HCT116 (cell line): ENCODE measurements at regions not wholly inside any gene's neighbourhood (a gene's known extent, or its start where the extent isn't known, plus 50 kb on each side); places are given as distances from the start of the nearest gene placed in this dataset.

Source experiments
- ATAC-seq: fragments of 200-7000 bp; cut with Tn5 transposase; 2 replicates; pipeline ENCODE4 v1.9.1; 2020; ENCODE audit warnings: mild to moderate bottlenecking, moderate library complexity
- BruUV-seq: library from RNA; stranded (reverse); fragments of 400-500 nt; replicated peaks from 2 replicates; lab custom pipeline; 2021; lab: Mats Ljungman, UMichigan
- CTCF ChIA-PET: fragments of 300-600 bp; sonication (Branson Sonifier 250); formaldehyde crosslinking; loops from one replicate; lab custom pipeline; 2021; ENCODE audit warnings: antibody characterized with exemption; lab: Charles Lee
- POLR2A ChIA-PET: fragments of 300-600, 350-600 bp; sonication (Branson Sonifier 250); formaldehyde crosslinking; loops from one replicate; lab custom pipeline; 2021; ENCODE audit warnings: antibody characterized with exemption; lab: Charles Lee
- RAD21 ChIA-PET, 2 experiments: fragments of 300-600 bp; sonication (Branson Sonifier 250); formaldehyde crosslinking; loops; one replicate each; lab custom pipeline; 2023; ENCODE audit warnings: low total read pairs in 2 of 2; ENCODE audit not compliant: uncharacterized antibody in 2 of 2, unreplicated experiment in 2 of 2, low non-redundant PET in 1 of 2; lab: Charles Lee
- DNase-seq: peaks from one replicate; pipeline ENCODE4 v3.0.0-alpha.2; 2010; ENCODE audit warnings: low read depth, low spot score
- H2AFZ ChIP-seq: fragments of 200-600 bp; shearing (Covaris generic), sonication (generic); 2 replicates; pipeline ENCODE4 v1.6.1; 2017; ENCODE audit warnings: low read depth, mixed run types, mixed read lengths, antibody characterized with exemption, low read length; ENCODE audit not compliant: poor library complexity, severe bottlenecking
- H3K27ac ChIP-seq: 2 replicates; pipeline ENCODE4 v1.5.1; 2012; ENCODE audit warnings: low read depth, low read length
- H3K27me3 ChIP-seq: fragments of 200-600 bp; sonication (generic); 2 replicates; pipeline ENCODE4 v1.6.1; 2016; ENCODE audit warnings: mixed run types, low read length, mixed read lengths; ENCODE audit not compliant: insufficient read depth
- H3K36me3 ChIP-seq, 2 experiments: fragments of 200-500 bp in 1 of 2; fragments of 200-600 bp in 1 of 2; sonication (Bioruptor generic) in 1 of 2; sonication (generic) in 1 of 2; 2 replicates each; pipeline versions ENCODE4 v1.5.1 to v1.6.1; 2014 to 2016; ENCODE audit warnings: low read length in 2 of 2, inconsistent platforms in 1 of 2, mixed read lengths in 1 of 2, mixed run types in 1 of 2; ENCODE audit not compliant: insufficient read depth in 2 of 2, control insufficient read depth in 1 of 2
- H3K4me1 ChIP-seq, 2 experiments: fragments of 200-600 bp in 1 of 2; sonication (generic) in 1 of 2; 2 replicates each; pipeline versions ENCODE4 v1.5.1 to v1.6.1; 2012 to 2017; ENCODE audit warnings: low read length in 2 of 2, inconsistent platforms in 1 of 2, mild to moderate bottlenecking in 1 of 2, mixed read lengths in 1 of 2, mixed run types in 1 of 2, moderate library complexity in 1 of 2; ENCODE audit not compliant: insufficient read depth in 2 of 2, control insufficient read depth in 1 of 2
- H3K4me2 ChIP-seq: fragments of 200-600 bp; sonication (generic); 2 replicates; pipeline ENCODE4 v1.6.1; 2017; ENCODE audit warnings: mixed run types, low read length, mixed read lengths
- H3K4me3 ChIP-seq, 2 experiments: fragments of 200-600 bp in 1 of 2; sonication (generic) in 1 of 2; replicated peaks in 1 of 2; 2 replicates each; pipeline ENCODE4 v1.5.1; 2011 to 2016; ENCODE audit warnings: low read length in 2 of 2, control low read depth in 1 of 2, low read depth in 1 of 2, mild to moderate bottlenecking in 1 of 2, mixed read lengths in 1 of 2, mixed run types in 1 of 2
- H3K79me2 ChIP-seq: fragments of 200-600 bp; sonication (generic); 2 replicates; pipeline ENCODE4 v1.6.1; 2017; ENCODE audit warnings: mild to moderate bottlenecking, mixed run types, low read length, moderate library complexity, mixed read lengths; ENCODE audit not compliant: insufficient read depth
- H3K9ac ChIP-seq: fragments of 200-600 bp; sonication (generic); 2 replicates; pipeline ENCODE4 v1.6.1; 2016; ENCODE audit warnings: low read length, mixed read lengths
- H3K9me2 ChIP-seq: fragments of 200-600 bp; sonication (generic), shearing (Covaris generic); 2 replicates; pipeline ENCODE4 v1.6.1; 2017; ENCODE audit warnings: mixed run types, mild to moderate bottlenecking, moderate library complexity; ENCODE audit not compliant: insufficient read depth
- H3K9me3 ChIP-seq, 2 experiments: fragments of 200-500 bp in 1 of 2; fragments of 200-600 bp in 1 of 2; sonication (Bioruptor generic) in 1 of 2; sonication (generic) in 1 of 2; 2 replicates each; pipeline ENCODE4 v1.6.1; 2014 to 2017; ENCODE audit warnings: low read length in 2 of 2, mixed read lengths in 2 of 2, inconsistent platforms in 1 of 2, low read depth in 1 of 2, mild to moderate bottlenecking in 1 of 2, mixed run types in 1 of 2, moderate library complexity in 1 of 2; ENCODE audit not compliant: control insufficient read depth in 1 of 2, insufficient read depth in 1 of 2
- H4K20me1 ChIP-seq: fragments of 200-600 bp; sonication (generic), shearing (Covaris generic); 2 replicates; pipeline ENCODE4 v1.6.1; 2017; ENCODE audit warnings: mixed run types, mild to moderate bottlenecking, moderate library complexity; ENCODE audit not compliant: insufficient read depth
- CBX3 ChIP-seq: IDR thresholded peaks from 2 replicates; pipeline ENCODE4 v1.6.1; 2012; ENCODE audit warnings: low read depth
- CEBPB ChIP-seq: IDR thresholded peaks from 2 replicates; pipeline ENCODE4 v1.6.1; 2012; ENCODE audit warnings: low read depth
- CTCF ChIP-seq, 3 experiments: fragments of 200-600 bp in 1 of 3; sonication (generic) in 1 of 3; IDR thresholded peaks in 2 of 3; conservative IDR thresholded peaks in 1 of 3; 2 replicates each; pipeline ENCODE4 v1.5.1; 2012 to 2017; ENCODE audit warnings: low read depth in 2 of 3, low read length in 2 of 3, antibody characterized with exemption in 1 of 3, borderline replicate concordance in 1 of 3, control low read depth in 1 of 3, mild to moderate bottlenecking in 1 of 3, mixed read lengths in 1 of 3, mixed run types in 1 of 3, moderate library complexity in 1 of 3; ENCODE audit not compliant: insufficient read depth in 1 of 3
- ELF1 ChIP-seq: IDR thresholded peaks from 2 replicates; pipeline ENCODE4 v1.6.1; 2012; ENCODE audit warnings: low read depth, borderline replicate concordance
- EZH2 ChIP-seq: fragments of 200-600 bp; sonication (generic); IDR thresholded peaks from 2 replicates; pipeline ENCODE4 v1.6.1; 2017; ENCODE audit warnings: antibody characterized with exemption, mixed run types
- EZH2phosphoT487 ChIP-seq: fragments of 200-600 bp; IDR thresholded peaks from 2 replicates; pipeline ENCODE4 v1.6.1; 2018; ENCODE audit warnings: antibody characterized with exemption, borderline replicate concordance
- FOSL1 ChIP-seq: IDR thresholded peaks from 2 replicates; pipeline ENCODE4 v1.6.1; 2012; ENCODE audit warnings: low read depth
- POLR2A ChIP-seq: IDR thresholded peaks from 2 replicates; pipeline ENCODE4 v1.7.0; 2011; ENCODE audit warnings: borderline replicate concordance; ENCODE audit not compliant: insufficient read depth, insufficient read length; ENCODE audit errors: extremely low read depth
- POLR2AphosphoS5 ChIP-seq: IDR thresholded peaks from 2 replicates; pipeline ENCODE4 v1.6.1; 2011; ENCODE audit warnings: mild to moderate bottlenecking, low read depth, low read length, moderate library complexity
- SIN3A ChIP-seq: IDR thresholded peaks from 2 replicates; pipeline ENCODE4 v1.6.1; 2012; ENCODE audit warnings: low read depth
- SP1 ChIP-seq: IDR thresholded peaks from 2 replicates; pipeline ENCODE4 v1.6.1; 2012; ENCODE audit warnings: low read depth
- SRF ChIP-seq: IDR thresholded peaks from 2 replicates; pipeline ENCODE4 v1.6.1; 2012; ENCODE audit warnings: low read depth
- ZBTB33 ChIP-seq: IDR thresholded peaks from 2 replicates; pipeline ENCODE4 v1.6.1; 2011; ENCODE audit warnings: mild to moderate bottlenecking, low read length, moderate library complexity; ENCODE audit not compliant: insufficient replicate concordance; ENCODE audit errors: extremely low read depth
- ZFX ChIP-seq: fragments of 450-650 bp; IDR thresholded peaks from 2 replicates; pipeline ENCODE4 v1.6.1; 2017
- intact Hi-C: fragments of 100-400 bp; cut with micrococcal nuclease; formaldehyde crosslinking; loops from 2 replicates; pipeline ENCODE4 v1.10.0; 2022
- TF ChIP-seq, protein P1 (sequence below): IDR thresholded peaks from 2 replicates; pipeline ENCODE4 v1.6.1; 2012

DNA sequence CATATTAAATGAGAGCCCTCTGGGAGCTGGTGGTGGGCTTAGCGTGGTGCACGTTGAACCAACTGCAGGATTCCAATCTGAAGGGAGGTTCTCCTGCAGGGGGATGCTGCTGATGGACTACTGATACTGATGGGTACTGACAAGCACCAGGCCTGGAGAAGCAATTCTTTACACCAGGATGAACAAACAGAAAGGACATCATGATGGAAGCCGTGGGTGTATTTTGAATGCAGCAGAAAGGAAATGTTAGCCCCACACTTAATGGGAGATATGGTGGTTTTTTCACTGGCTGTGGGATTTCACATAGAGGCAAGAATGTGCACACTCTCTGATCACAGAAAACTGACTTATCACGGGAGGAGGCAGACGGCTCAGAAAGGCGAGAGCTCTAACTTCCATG lies 299.7 kb downstream of the TEX29 start:
- no peak overlapping the region for H3K4me2 ChIP-seq
- RAD21 ChIA-PET, result no interaction called here
- POLR2A ChIA-PET, result no interaction called here
- no peak overlapping the region for H3K4me3 ChIP-seq
- no peak for DNase-seq
- peaks cover 28% of the 10 kb centered on the region for H3K27me3 ChIP-seq
- no peak overlapping the region for H2AFZ ChIP-seq
- no peaks in the 10 kb centered on the region for H3K79me2 ChIP-seq
- CTCF ChIA-PET, result no interaction called here
- no peak overlapping the region for H3K27ac ChIP-seq
- intact Hi-C loops, result no loop called here
- H3K4me1 ChIP-seq, result no peaks in the 10 kb centered on the region
- no peak for TF ChIP-seq ZBTB33
- TF ChIP-seq ZFX, result no peak
- no peak for TF ChIP-seq POLR2A
- no peak for TF ChIP-seq SP1
- TF ChIP-seq EZH2phosphoT487, result no peak
- no peak for TF ChIP-seq ELF1
- TF ChIP-seq CBX3, result no peak
- no peak for TF ChIP-seq CEBPB
- TF ChIP-seq EZH2, result no peak
- TF ChIP-seq POLR2AphosphoS5, result no peak
- TF ChIP-seq CTCF (IDR thresholded peaks at IDR 0.05 in 2 of 3, conservative IDR thresholded peaks at IDR 0.05 in 1 of 3; ENCODE audit: borderline replicate concordance in 1 of 3, insufficient read depth in 1 of 3, low read depth in 2 of 3, low read length in 2 of 3), result no peak
- TF ChIP-seq FOSL1, result no peak
- no peak for TF ChIP-seq SIN3A
- no peak for TF ChIP-seq SRF
- TF ChIP-seq, protein P1, sequence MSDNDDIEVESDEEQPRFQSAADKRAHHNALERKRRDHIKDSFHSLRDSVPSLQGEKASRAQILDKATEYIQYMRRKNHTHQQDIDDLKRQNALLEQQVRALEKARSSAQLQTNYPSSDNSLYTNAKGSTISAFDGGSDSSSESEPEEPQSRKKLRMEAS, result no peak
- no TSS peak for BruUV-seq
- no peaks in the 10 kb centered on the region for H3K36me3 ChIP-seq
- no peaks in the 10 kb centered on the region for H3K9me2 ChIP-seq
- no peaks in the 10 kb centered on the region for H3K9me3 ChIP-seq
- H3K9ac ChIP-seq, result no peak overlapping the region
- H4K20me1 ChIP-seq, result no peaks in the 10 kb centered on the region
- ATAC-seq, result no peak
